Stimulated activated CD8-positive, alpha-beta memory T cell treated with anti-CD3 and anti-CD28 coated beads, Interleukin-12 subunit alpha, Interleukin-12 subunit beta, amount 100 ng/mL, for 1 hour (primary cell): ENCODE measurements at regions not wholly inside any gene's neighbourhood (a gene's known extent, or its start where the extent isn't known, plus 50 kb on each side); places are given as distances from the start of the nearest gene placed in this dataset.
"Not testable (repeated sequence)": the region's sequence is repeated elsewhere in the genome, so short reads cannot be mapped to it uniquely, and the experiment has no call there.

ENCODE experiments used
- DNase-seq: peaks from one replicate; pipeline ENCODE4 v3.0.0-alpha.2; 2020; ENCODE audit warnings: low read depth

DNA sequence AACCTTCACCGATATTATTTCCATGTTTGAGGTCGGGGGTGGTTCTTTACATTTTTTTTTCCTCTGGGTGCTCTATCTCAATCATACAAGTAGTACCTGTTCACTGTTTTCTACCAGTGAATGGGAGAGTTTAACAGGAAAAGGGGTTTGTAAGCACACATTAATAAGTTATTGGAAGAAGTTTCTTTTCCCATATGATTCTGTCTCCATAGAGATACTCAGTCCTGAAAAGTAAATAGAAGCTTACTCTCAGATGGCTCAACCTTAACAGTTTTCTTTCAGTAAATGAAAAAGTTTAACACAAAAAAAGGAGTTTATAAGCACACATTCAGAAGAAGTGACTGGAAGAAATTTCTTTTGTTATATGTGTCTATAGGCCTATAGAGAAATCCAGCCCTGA lies 995.6 kb upstream of the SLC39A10 start:
- no peak for DNase-seq

DNA sequence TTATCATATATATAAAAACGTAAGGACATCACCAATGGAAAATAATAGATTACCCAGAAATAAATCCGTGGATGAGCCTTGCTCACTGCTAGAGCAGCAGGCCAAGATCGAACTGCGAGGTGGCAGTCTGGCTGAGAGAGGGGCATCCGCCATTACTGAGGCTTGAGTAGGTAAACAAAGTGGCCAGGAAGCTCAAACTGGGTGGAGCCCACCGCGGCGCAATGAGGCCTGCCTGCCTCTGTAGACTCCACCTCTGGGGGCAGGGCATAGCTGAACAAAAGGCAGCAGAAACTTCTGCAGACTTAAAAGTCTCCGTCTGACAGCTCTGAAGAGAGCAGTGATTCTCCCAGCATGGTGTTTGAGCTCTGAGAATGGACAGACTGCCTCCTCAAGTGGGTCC lies 1018.0 kb upstream of the SLC39A10 start:
- DNase-seq, result not testable (repeated sequence)

DNA sequence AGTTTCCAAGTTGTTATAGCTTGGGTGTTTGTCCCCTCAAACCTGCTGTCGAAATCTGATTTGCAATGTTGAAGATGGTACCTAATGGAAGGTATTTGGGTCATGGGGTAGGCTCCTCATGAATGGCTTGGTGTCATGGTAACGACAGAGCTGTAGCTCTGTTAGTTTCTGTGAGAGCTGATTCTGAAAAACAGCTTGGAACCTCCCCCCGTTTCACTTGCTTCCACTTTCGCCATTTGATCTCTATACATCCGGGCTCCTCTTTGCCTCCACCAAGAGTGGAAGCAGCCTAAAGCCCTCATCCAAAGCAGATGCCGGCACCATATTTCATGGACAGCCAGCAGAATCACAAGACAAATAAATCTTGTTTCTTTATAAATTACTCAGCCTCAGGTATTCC lies 1035.1 kb upstream of the SLC39A10 start:
- no peak for DNase-seq

DNA sequence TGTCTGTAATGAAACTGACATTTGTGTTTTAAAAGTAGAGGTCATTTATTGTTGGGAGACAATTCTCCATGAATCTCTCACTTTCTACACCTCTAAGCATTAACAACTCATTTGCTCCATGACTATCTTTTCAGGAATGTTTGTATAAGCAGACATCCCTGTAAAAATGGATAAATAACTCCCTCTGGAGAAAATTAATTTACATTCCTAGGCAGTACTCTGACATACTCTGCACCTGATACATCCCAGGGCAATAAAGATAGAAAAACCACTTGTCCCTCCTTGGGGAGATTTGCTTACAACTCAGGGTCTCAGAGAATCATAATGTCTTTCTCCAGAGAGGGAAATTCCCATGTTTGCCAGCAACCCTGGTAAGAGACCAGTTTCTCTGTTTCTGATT lies 1037.7 kb upstream of the SLC39A10 start:
- DNase-seq, result no peak

DNA sequence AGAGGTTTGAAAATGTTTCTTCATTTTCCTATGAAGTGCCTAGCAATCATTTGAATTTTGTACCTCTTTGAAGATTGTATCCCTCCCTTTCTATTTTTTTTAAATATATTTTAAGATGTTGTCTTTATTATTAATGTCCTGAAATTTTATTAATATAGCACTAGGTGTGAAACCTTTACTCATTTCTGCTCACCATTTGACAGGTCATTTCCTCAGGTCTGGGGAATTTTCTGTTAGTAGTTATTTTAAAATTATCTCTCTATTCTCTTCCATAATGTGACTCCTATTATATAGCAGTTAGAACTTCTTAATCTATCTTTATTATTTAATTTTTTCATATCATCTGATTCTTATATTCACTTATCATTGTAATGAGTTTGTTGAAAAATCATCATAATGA lies 1038.6 kb upstream of the SLC39A10 start:
- no peak for DNase-seq

DNA sequence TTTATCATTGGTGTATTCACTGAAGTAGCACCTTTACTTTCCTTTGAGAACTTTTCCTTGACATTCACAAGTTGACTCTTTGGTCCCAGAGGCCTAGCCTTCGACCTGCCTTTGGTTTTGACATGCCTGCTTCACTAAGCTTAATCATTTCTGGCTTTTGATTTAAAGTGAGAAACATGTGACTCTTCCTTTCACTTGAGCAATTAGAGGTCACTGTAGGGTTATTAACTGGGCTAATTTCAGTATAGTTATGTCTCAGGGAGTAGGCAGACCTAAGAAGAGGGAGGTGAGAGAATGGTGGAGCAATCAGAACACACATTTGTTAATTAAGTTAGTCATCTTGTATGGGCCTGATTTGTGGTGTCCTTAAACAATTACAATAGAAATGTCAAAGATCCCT lies 1040.7 kb upstream of the SLC39A10 start:
- DNase-seq, result no peak

DNA sequence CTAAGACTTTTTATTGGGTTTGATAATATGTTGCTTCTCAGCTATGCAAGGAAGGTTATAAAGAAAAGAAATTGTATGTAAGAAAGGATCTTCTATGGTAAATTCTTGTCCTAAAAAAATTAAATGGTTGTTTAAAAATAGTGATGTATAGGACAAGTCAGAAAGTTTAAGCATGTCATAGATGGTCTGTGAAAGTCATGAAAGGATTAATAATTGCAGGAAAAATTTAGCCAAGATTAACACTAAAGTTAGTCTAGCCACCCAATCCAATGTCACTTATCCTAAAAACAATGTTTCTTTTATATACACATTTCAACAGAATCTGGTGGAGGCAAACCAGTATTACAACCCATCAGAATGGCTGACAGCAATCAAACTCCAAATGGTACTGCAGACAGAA lies 1046.7 kb upstream of the SLC39A10 start:
- no peak for DNase-seq

DNA sequence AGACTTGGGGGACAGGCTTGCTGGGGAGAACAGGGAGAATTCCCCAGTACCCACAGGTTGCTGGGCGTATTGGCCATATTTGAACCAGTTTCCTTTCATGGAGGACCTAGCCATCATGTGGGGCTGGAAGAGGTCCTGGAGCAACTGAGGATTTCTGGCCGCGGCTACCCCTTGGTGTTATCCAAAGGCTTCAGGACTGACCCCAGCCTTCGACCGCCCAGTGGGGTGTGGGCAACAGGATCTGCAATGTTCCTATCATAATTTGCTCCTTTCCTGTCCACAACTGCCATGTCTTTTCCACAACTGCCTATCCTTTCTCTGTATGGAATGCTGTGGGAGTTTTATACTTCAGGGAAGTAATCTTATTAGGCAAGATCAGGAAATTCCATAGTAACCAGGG lies 1053.6 kb upstream of the SLC39A10 start:
- DNase-seq, result no peak

DNA sequence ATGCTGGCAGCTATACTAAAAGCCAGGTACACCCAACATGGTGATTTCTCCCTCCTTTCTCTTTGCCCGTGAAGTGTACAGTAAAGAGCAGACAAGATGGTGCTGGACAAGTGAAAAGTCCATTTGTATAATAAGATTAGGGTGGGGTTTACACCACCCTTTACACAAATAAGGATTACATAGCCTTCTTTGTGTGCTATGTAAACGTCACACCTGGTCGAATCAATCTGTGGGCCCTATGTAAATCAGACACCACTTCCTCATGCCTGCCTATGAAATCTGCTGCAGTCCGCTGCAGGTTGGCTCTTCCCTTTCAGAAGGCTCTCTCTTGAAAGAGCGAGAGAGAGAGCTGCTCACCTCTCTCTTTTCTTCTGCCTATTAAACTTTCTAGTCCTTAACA lies 1054.3 kb upstream of the SLC39A10 start:
- DNase-seq, result no peak

DNA sequence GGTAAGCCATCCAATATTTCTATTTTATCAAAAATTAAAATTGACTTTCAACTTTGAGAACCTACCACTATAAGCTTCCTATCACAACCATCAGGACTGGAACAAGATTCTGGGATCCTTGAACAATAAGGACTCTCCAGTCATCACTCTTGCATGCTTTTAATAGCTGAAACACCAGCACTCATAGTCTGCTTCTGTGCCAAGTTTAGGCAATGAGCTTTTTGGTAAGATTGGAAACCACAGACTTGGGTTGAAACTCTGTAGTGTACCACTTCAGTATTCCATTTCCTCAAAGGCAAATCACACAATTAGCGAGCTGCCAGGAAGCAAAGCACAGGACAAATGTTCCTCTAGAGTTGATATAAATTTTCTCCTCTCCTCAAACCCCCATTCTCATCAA lies 1065.8 kb upstream of the SLC39A10 start:
- no peak for DNase-seq

DNA sequence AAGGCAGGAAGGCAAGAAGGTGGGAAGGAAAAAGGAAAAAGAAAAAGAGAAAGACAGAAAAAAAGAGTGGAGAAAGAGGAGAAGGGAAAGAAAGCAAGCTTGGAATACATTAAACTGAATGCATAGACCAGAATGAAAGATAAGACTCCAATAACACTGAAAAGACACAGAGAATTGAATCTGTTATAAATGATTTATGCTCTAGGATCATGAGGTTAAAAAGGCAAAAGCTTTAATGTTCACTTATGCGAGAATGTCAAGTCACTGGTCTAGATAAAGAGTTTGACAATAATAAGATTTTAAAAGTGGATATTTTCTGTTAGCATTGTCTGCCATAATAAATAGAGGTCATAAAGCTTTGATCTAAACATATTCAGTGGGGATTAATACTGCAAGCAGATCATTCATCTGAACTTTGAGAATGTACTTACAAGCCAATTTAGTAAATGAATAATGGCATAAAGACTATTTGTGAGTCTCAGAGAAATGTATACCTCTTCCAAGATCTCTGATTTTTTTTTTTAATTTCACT lies 1069.2 kb upstream of the SLC39A10 start:
- no peak for DNase-seq

DNA sequence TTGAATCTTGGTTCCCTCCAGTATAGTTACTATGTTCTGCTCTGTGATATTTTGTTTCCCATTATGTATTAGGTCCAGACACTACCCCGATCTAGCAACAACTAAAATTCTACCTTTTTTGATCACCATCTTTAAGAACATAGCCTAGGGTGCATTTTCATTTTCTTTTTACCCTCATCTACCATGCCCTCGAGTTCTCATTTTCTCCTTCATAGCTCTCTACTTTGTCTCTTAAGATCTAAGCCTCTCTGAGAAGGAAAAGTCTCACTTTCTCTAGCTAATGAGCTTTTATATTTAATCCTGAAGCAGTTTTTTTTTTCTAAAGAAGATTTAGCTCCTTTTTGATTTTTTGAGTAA lies 1089.4 kb upstream of the SLC39A10 start:
- DNase-seq, result no peak

DNA sequence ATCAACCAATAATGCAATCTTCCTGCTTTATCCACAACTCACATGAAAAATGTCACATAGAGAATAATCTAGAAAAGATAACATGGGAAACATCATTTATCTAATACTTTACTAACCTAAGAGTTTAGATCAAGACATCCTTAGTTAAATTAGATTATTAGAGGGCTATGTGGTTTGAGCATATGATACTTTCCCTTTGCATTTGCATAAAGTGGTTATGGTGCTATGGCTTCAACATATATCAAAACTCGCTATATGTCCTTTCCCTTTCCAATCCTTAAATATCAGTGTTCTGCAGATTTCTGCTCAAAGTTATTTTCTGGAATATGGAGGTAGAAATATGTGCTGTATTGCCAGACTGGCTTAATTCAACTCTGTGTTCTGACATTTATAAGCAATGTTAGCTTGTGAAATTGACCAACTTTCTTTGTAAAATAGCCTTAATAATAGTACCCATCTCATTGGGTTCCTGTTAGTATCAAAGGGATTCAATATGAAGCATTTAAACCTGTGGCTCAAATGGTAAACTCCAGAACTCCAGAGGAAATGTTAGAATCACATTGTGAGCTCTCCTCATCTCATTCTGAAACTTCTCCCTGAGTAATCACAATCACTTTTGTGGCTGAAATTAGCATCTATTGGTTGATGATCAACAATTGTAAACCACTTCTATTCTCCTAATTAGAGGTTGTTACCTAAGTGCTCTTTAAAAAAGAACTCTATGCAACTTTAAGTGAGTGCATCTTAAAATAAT lies 1089.9 kb upstream of the SLC39A10 start:
- no peak for DNase-seq

DNA sequence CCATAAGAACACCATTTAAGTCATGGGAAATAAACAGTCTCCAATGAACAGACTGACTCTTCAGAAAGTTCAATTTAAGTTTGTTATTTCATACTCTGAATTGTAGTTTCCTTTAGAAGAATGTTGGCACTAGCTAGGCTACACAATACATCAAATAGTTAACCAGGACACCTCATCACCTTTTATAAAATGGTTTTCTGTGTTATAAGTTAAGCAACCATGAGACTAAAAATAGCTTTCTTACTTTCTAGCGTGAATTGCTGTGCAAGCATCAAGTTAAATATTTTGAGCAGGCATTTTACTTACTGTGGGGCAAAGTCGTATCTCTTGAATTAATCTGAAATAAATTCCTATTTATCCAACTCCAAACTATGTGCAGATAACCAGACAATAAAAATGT lies 1092.6 kb upstream of the SLC39A10 start:
- DNase-seq, result no peak

DNA sequence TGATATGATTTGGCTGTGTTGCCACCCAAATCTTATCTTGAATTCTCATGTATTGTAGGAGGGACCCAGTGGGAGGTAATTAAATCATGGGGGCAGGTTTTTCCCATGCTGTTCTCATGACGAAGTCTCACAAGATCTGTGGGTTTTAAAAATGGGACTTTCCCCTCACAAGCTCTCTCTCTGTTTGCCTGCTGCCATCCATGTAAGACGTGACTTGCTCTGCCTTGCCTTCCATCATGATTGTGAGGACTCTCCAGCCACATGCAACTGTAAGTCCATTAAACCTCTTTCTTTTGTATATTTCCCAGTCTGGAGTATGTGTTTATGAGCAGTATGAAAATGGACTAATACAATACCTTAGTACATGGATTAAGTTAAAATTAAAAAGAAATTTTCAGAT lies 1094.7 kb upstream of the SLC39A10 start:
- DNase-seq, result no peak

DNA sequence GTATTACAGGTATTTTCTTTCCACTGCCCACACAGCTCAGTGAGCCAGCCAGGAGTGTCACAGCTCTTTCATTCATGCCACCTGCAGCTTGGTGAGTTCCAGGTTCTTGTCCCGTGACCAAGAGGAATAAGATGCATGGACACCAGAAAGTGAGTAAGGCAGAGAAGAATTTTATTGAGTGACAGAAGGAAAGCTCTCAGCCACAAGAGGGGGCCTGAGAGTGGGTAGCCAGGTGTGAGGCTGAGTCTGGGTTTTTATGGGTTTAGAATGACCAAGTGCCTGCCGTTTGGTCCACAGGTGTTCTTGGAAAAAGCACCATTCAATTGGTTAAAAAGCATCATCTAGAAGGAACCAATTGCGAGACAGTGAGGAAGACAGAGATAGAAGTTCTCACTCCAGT lies 1097.1 kb upstream of the SLC39A10 start:
- DNase-seq, result no peak

DNA sequence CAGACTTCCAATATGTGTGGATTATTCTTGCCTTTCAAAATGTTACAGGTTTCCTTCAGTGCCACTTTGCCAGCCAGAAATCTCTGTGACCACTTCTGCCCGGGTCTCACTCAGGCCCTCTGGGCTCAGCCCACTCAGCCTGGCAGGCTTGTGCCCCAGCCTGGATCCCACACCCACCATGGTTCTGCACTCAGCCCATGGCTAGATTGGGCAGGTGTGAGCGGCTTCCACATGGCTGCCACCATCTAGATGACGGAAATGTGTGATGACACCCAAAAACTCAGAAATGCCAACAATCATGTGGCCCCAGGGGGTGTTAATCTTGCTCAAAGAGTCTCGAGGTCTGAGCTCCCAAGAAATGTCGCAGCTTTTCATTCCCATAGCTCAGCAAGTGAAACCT lies 1097.5 kb upstream of the SLC39A10 start:
- DNase-seq, result no peak

DNA sequence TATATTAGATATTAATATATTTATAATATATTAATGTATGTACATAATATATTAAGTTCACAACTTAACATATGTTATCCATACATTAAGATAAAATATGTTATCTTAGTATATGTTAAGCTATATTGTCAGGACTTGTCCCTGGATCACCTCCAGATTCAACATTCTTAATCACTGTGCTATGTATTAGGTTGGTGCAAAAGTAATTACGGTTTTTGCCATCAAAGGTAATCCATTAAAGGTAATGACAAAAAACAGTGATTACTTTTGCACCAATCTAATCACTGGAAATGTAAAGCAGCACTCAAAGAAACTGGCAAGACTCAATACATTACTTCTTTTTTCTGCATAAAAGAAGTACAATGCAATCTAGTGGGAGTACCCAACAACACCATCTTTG lies 1099.0 kb upstream of the SLC39A10 start:
- no peak for DNase-seq

DNA sequence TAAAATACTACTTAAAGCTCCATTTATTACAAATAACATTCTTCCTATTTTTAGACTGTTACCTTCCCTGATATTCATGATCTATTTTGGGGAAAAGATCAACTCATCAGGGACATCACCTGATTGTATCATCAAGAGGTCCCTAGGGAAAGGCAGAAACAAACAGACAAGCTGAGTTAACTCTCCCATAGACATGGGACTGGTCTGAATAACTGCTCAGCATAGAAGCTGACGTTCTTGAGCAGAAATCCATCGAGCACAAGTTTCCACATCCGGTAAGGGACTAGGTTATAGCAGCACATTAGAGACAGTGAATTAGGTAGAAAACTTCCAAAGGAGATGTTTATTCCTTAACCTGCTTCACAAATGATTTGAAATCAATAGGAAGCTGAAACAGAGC lies 1100.4 kb upstream of the SLC39A10 start:
- no peak for DNase-seq

DNA sequence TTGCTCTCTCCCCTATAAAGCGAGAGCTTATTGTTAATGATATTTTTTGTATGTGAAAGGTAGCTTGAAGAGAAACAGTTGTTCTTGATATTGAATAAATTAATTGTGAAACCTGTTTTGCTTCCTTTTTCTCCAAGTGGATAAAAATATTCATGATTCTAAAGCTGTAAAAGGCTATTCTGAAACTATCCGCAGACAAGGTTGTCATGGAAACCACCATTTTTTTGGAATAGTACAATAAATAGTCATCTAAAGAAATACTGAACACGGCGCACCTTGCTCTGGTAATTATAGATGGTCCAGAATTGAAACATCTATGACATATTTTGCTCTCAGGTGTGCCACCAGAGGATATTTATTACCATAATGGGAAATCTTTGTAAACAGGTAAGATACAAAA lies 1103.0 kb upstream of the SLC39A10 start:
- DNase-seq, result no peak

DNA sequence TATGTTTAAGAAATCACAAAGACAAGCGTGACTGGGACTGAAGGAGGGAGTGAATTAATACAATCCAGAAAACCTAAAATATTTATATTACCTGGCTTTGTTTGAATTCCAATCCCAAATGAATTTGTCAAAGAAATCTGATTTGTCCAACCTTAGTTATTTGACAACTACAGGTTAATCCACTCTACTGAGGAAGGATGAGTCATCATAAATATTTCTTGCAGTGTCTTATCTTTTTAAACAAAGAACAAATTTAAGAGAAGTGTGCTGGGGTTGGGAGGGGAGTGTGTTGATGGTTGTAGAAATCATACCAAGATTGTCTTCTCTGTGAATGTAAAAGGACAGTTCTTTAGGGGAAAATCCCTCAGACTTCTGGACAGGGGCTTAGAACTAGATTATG lies 1106.3 kb upstream of the SLC39A10 start:
- no peak for DNase-seq

DNA sequence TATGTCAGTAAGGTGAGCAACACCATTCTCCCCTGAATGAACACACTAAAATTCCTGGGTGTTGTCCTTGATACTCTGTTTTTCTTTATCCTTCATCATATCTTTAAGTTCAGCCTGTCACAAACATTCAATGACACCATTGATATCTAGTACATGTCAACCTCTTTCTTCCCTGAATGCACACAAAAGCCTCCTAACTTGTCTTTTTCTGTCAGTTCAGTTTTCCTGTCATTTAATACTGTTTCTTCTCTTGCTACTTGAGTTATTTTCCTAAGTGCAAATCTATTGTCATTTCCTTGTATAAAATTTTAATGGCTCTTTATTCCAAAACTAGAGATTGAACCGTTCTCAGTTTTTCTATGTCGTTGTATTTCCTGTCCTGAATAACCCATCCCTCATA lies 1107.6 kb upstream of the SLC39A10 start:
- no peak for DNase-seq

DNA sequence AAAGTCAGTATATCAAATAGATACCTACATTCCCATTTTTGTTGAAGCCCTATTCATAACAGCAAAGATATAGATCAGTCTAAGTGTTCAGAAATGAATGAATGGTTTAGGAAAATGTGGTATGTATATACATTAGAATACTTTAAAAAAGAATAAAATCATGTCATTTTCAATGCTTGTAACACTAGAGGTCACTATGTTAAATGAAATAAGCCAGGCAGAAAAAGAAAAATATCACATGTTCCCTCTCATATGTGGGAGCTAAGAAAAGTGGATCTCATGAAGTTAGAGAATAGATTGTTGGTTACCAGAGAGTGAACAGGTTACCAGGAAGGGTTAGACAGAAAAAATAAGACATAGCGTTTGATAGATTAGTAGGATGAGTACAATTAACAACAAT lies 1111.0 kb upstream of the SLC39A10 start:
- DNase-seq, result no peak

DNA sequence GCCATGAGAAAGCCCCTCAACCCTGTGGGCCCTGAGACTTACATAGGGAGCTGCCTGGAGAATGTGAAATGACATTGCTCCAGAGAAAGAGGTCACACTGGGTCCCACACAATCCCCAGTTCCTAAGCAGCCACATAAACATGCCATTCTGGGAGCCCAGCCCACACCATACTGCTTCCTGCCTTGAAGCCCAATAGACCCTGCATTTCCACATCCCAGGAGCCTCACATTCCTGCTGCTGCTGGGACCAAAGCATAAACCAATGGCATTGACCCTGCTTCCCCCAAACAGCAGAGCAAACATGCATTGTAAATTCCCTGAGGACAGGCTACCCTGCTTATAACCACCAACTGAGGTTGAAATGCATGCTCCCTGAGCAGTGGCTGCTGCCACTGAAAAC lies 1117.6 kb upstream of the SLC39A10 start:
- no peak for DNase-seq

DNA sequence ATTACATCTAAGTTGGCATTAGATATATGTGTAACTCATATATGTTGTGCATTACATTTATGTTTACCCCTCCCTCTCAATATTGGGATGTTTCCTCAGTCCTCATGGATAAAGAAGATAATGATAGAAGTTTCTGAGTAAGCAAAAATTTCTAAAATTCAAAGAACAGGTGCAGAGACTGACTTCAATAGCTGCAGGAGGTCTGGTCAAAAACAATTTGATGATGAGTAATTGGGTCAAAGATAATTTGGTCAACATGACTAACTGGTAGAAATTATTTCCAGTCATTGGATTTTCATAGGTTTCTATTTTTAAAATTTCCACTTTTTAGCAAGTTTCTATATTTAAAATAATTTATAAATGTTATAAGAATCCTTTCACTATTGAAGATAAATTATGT lies 1130.9 kb upstream of the SLC39A10 start:
- no peak for DNase-seq
